NB4 (cell line): ENCODE measurements at regions not wholly inside any gene's neighbourhood (a gene's known extent, or its start where the extent isn't known, plus 50 kb on each side); places are given as distances from the start of the nearest gene placed in this dataset.

Experiments
- DNase-seq: peaks from one replicate; pipeline ENCODE4 v3.0.0; 2010; ENCODE audit warnings: low read depth
- H3K4me3 ChIP-seq: one replicate; pipeline ENCODE4 v1.5.1; 2011; ENCODE audit warnings: mild to moderate bottlenecking, low read depth, low read length, moderate library complexity
- MYC ChIP-seq: IDR thresholded peaks from 2 replicates; pipeline ENCODE4 v1.6.1; 2011; ENCODE audit warnings: low read depth, low read length
- POLR2A ChIP-seq: IDR thresholded peaks from 2 replicates; pipeline ENCODE4 v1.6.1; 2011; ENCODE audit warnings: mild to moderate bottlenecking; ENCODE audit not compliant: insufficient read length; ENCODE audit errors: extremely low read depth
- TF ChIP-seq, protein P1 (sequence below): IDR thresholded peaks from 2 replicates; pipeline ENCODE4 v1.6.1; 2011; ENCODE audit warnings: low read depth, low read length
- TF ChIP-seq, protein P2 (sequence below): IDR thresholded peaks from one replicate; pipeline ENCODE4 v1.5.1; 2012; ENCODE audit warnings: low read depth, low read length

DNA sequence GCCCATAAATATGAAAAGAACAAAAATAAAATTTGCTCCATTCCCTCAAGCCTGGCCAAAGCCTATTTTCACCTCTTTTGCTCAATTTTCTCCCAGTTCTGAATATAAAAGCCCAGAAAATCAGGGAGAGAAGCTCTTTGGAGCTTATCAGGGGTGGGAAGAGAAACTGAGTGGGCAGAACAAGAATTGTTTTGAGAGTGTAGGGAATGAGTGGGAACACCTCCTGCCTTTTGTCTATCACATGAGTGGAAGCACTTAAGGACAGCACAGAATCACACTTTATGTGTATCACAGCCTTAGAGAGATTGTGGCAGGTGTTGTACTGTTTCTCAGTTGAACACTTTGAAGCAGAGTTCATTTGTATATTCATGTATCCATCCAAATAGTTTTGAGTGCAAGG is 139.2 kb upstream of the HMHB1 start:
- TF ChIP-seq, protein P1, sequence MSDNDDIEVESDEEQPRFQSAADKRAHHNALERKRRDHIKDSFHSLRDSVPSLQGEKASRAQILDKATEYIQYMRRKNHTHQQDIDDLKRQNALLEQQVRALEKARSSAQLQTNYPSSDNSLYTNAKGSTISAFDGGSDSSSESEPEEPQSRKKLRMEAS: no peak
- TF ChIP-seq, protein P2, sequence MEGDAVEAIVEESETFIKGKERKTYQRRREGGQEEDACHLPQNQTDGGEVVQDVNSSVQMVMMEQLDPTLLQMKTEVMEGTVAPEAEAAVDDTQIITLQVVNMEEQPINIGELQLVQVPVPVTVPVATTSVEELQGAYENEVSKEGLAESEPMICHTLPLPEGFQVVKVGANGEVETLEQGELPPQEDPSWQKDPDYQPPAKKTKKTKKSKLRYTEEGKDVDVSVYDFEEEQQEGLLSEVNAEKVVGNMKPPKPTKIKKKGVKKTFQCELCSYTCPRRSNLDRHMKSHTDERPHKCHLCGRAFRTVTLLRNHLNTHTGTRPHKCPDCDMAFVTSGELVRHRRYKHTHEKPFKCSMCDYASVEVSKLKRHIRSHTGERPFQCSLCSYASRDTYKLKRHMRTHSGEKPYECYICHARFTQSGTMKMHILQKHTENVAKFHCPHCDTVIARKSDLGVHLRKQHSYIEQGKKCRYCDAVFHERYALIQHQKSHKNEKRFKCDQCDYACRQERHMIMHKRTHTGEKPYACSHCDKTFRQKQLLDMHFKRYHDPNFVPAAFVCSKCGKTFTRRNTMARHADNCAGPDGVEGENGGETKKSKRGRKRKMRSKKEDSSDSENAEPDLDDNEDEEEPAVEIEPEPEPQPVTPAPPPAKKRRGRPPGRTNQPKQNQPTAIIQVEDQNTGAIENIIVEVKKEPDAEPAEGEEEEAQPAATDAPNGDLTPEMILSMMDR: no peak
- no peak for TF ChIP-seq POLR2A
- no peak for TF ChIP-seq MYC
- H3K4me3 ChIP-seq: no peak overlapping the region
- DNase-seq: no peak

DNA sequence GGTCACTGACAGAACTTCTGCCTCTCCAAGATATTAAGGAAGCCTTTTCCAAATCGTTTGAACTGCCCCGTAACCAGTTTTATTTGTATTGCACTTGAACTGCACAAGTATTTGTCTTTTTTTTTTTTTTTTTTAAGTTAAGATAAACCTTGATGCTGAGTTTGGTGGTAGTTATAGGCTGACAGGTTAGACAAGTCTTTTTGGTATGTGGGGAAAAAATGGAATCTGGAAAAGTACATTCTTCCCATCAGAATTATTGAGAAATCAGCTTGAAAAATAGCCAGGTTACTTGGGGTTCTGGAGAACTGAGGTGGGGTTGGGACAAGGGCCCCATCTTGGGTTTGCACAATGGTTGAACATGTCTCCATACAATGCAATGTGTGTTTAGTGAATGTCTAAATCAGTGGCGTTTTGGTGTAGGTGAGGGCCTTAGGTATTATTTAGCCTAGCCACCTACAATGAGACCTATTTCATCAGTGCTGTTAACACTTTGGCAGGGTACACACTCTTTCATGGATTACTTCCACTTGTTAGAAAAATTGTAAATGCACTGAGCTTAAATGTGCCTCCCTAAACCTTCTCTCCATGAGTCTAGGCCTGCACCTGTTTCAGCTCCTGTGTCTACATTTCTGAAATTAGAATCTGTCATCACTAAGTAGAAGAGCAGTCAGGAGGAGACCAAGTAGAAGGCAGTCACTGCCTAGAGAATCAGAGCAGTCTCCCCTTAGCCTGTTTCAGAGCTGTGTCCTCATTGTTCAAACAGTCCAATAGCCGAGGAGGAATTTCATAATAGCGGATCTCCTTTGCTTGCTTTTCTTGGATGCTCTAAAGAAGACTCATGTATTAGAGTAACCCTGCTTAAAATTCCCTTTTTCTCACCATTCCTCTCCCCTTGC is 140.0 kb upstream of the HMHB1 start:
- TF ChIP-seq, protein P1: no peak
- TF ChIP-seq, protein P2: no peak
- TF ChIP-seq POLR2A (no peak), MYC (no peak)
- no peak overlapping the region for H3K4me3 ChIP-seq
- DNase-seq: no peak

DNA sequence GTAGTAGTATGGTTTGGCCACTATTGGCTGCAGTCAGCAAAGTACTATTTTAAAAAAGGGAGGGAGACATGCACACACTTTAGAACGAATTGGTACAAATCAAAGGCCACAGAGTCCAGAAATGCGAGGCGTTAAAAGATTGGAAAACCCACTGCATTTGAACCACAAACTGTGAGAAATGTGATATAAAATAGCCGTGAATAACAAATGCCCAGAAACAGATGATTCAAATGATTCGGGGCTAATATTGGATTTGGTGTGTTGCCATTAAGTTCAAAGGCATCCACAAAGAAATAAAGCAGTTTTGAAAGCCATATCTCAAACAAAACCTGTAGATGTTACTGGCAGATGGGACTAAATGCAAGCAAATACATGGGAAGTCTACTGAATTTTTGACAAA is 140.9 kb upstream of the HMHB1 start:
- no peak for DNase-seq
- TF ChIP-seq, protein P2: no peak
- TF ChIP-seq POLR2A: no peak
- TF ChIP-seq, protein P1: no peak
- TF ChIP-seq MYC: no peak

DNA sequence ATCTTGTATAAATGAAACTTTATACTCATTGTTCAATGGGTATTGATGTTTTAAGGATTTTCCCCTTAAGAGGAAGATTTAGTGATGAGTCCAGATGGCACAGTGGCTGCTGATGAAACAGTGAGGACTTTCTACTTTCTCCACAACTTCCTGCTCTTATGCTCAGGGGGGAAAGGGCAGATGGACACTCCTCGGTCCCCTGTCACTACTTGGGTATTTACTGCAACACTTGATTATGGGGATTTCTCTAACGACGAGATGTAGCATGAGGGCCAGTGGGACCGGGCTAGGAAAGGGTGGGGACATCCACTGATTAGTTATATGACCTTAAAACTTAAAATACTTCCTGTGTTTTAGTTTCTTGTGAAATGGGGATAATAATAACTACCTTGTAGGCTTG is 146.1 kb upstream of the HMHB1 start:
- H3K4me3 ChIP-seq: no peak overlapping the region
- DNase-seq: no peak
- TF ChIP-seq MYC (no peak), POLR2A (no peak)
- TF ChIP-seq, protein P2: no peak
- TF ChIP-seq, protein P1: no peak

More for the DNA sequence above, 140.9 kb upstream of the HMHB1 start:
- H3K4me3 ChIP-seq: no peak overlapping the region

DNA sequence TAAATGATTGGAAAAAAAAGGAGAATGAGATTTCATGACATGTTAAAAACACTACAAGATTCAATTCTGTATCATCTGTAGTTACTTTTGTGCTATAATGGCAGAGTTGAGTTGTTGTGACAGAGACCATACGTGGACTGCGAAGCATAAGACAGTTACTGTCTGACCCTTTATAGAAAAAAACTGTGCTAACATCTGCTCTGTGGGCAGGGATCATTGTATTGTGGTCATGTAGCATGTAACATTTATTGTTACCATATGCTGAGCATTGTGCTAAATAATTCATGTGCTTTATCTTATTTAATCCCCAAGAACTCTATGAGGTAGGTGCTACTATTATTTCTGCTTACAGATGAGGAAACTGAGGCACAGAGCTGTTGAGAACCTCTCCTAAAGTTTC is 147.3 kb upstream of the HMHB1 start:
- TF ChIP-seq, protein P2: no peak
- TF ChIP-seq POLR2A: no peak
- no peak for TF ChIP-seq MYC
- TF ChIP-seq, protein P1: no peak
- no peak for DNase-seq
- no peak overlapping the region for H3K4me3 ChIP-seq
